CD4-positive, alpha-beta T cell treated with Interferon alpha-2 for 1 hour (primary cell): ENCODE measurements at regions not wholly inside any gene's neighbourhood (a gene's known extent, or its start where the extent isn't known, plus 50 kb on each side); places are given as distances from the start of the nearest gene placed in this dataset.
"Not testable (repeated sequence)": the region's sequence is repeated elsewhere in the genome, so short reads cannot be mapped to it uniquely, and the experiment has no call there.

ENCODE experiments used
- DNase-seq, 2 donors: peaks; one replicate each; pipeline ENCODE4 v3.0.0-alpha.2; 2020 to 2022

GRCh38 chr1:234838182-234838581 lies 228.2 kb upstream of the IRF2BP2 start:
- DNase-seq: no peak

GRCh38 chr1:234837713-234838112 lies 227.7 kb upstream of the IRF2BP2 start:
- no peak for DNase-seq

GRCh38 chr1:234836776-234837357 lies 226.9 kb upstream of the IRF2BP2 start:
- no peak for DNase-seq

GRCh38 chr1:234836045-234836681 lies 226.2 kb upstream of the IRF2BP2 start:
- peak in 1 of 2 donors; percentile 23 for DNase-seq

- DNase-seq: no peak
Measured at GRCh38 chr1:234835239-234835638, 225.3 kb upstream of the IRF2BP2 start.

- DNase-seq: no peak
Measured at GRCh38 chr1:234833646-234834045, 223.7 kb upstream of the IRF2BP2 start.

- DNase-seq: no peak
Measured at GRCh38 chr1:234833118-234833517, 223.1 kb upstream of the IRF2BP2 start.

GRCh38 chr1:234827656-234828055 lies 217.7 kb upstream of the IRF2BP2 start:
- DNase-seq: no peak

- DNase-seq: no peak
Measured at GRCh38 chr1:234827181-234827580, 217.2 kb upstream of the IRF2BP2 start.

GRCh38 chr1:234826352-234826751 lies 216.4 kb upstream of the IRF2BP2 start:
- no peak for DNase-seq

- DNase-seq: no peak
Measured at GRCh38 chr1:234825498-234826165, 215.7 kb upstream of the IRF2BP2 start.

GRCh38 chr1:234824836-234825235 lies 214.9 kb upstream of the IRF2BP2 start:
- DNase-seq: not testable (repeated sequence)

- no peak for DNase-seq
Measured at GRCh38 chr1:234823191-234824176, 213.5 kb upstream of the IRF2BP2 start.

GRCh38 chr1:234821840-234822239 lies 211.9 kb upstream of the IRF2BP2 start:
- no peak for DNase-seq

- no peak for DNase-seq
Measured at GRCh38 chr1:234820597-234820996, 210.6 kb upstream of the IRF2BP2 start.

- not testable (repeated sequence) for DNase-seq
Measured at GRCh38 chr1:234819845-234820244, 209.9 kb upstream of the IRF2BP2 start.

GRCh38 chr1:234818040-234818387 lies 208.0 kb upstream of the IRF2BP2 start:
- DNase-seq: not testable (repeated sequence)

GRCh38 chr1:234817313-234818039 lies 207.5 kb upstream of the IRF2BP2 start:
- DNase-seq: not testable (repeated sequence)

GRCh38 chr1:234816864-234817263 lies 206.9 kb upstream of the IRF2BP2 start:
- not testable (repeated sequence) for DNase-seq

GRCh38 chr1:234816186-234816851 lies 206.3 kb upstream of the IRF2BP2 start:
- DNase-seq: not testable (repeated sequence)

- not testable (repeated sequence) for DNase-seq
Measured at GRCh38 chr1:234815295-234815815, 205.4 kb upstream of the IRF2BP2 start.
